A549 (cell line): ENCODE measurements at regions not wholly inside any gene's neighbourhood (a gene's known extent, or its start where the extent isn't known, plus 50 kb on each side); places are given as distances from the start of the nearest gene placed in this dataset.

ENCODE experiments used
- ATAC-seq, 2 experiments: fragments of 200-7000 bp in 1 of 2; fragments of >200 bp in 1 of 2; cut with Nextera tagmentation in 1 of 2; cut with Tn5 transposase in 1 of 2; 3 replicates each; pipeline versions ENCODE4 v1.8.0 to v1.9.1; 2018 to 2020; ENCODE audit warnings: mild to moderate bottlenecking in 1 of 2, moderate library complexity in 1 of 2
- CTCF ChIA-PET: fragments of 300-600 bp; sonication (Branson Sonifier 250); formaldehyde crosslinking; extraction: SDS; loops from one replicate; lab custom pipeline; 2021; ENCODE audit warnings: antibody characterized with exemption, inconsistent platforms; lab: Yijun Ruan, JAX
- POLR2A ChIA-PET: fragments of 350-600 bp; formaldehyde crosslinking; extraction: SDS; loops from one replicate; lab custom pipeline; 2021; ENCODE audit warnings: antibody characterized with exemption, inconsistent platforms; lab: Yijun Ruan, JAX
- DNase-seq, 2 experiments: peaks; one replicate each; pipeline versions ENCODE4 v3.0.0 to v3.0.0-alpha.2; 2011 to 2016; ENCODE audit warnings: low read depth in 1 of 2, low spot score in 1 of 2
- FAIRE-seq: peaks from 2 replicates; lab custom pipeline; 2011; peaks lifted over from hg19 to GRCh38; lab: Jason Lieb, UNC
- H3K27ac ChIP-seq, 2 experiments: fragments of >200 bp; sonication (Bioruptor Twin); formaldehyde crosslinking; 3 replicates each; pipeline ENCODE4 v1.5.1; 2016 to 2017
- H3K4me1 ChIP-seq: fragments of >200 bp; sonication (Bioruptor Twin); formaldehyde crosslinking; 3 replicates; pipeline ENCODE4 v1.6.1; 2016
- H3K4me2 ChIP-seq: fragments of >200 bp; sonication (Bioruptor Twin); formaldehyde crosslinking; 3 replicates; pipeline ENCODE4 v1.6.1; 2016
- H3K4me3 ChIP-seq: fragments of >200 bp; sonication (Bioruptor Twin); formaldehyde crosslinking; 3 replicates; pipeline ENCODE4 v1.5.1; 2016
- H3K9me3 ChIP-seq: fragments of >200 bp; sonication (Bioruptor Twin); formaldehyde crosslinking; 3 replicates; pipeline ENCODE4 v1.6.1; 2016
- CEBPB ChIP-seq, 2 experiments: fragments of >200 bp in 1 of 2; sonication (Bioruptor Twin) in 1 of 2; formaldehyde crosslinking in 1 of 2; IDR thresholded peaks; 2 replicates each; pipeline ENCODE4 v1.6.1; 2012 to 2016
- EP300 ChIP-seq, 2 experiments: fragments of >200 bp; sonication (Bioruptor Twin); formaldehyde crosslinking; IDR thresholded peaks; 2 replicates in 1 of 2; 3 replicates in 1 of 2; pipeline ENCODE4 v1.6.1; 2016 to 2017
- FOSL2 ChIP-seq, 2 experiments: fragments of 450-650 bp in 1 of 2; fragments of >200 bp in 1 of 2; sonication (Bioruptor Twin) in 1 of 2; formaldehyde crosslinking; IDR thresholded peaks; 2 replicates each; pipeline versions ENCODE4 v1.5.0 to v1.6.1; 2016 to 2020; ENCODE audit warnings: mild to moderate bottlenecking in 1 of 2, moderate library complexity in 1 of 2
- FOXS1 ChIP-seq: fragments of 250-450 bp; sonication (Bioruptor Pico); IDR thresholded peaks from 2 replicates; pipeline ENCODE4 v1.5.0; 2020; ENCODE audit warnings: mild to moderate bottlenecking, moderate library complexity
- HOXB5 ChIP-seq: fragments of 250-450 bp; sonication (Bioruptor Pico); IDR thresholded peaks from 2 replicates; pipeline ENCODE4 v1.5.0; 2020; ENCODE audit warnings: mild to moderate bottlenecking, moderate library complexity
- JUN ChIP-seq, 2 experiments: fragments of >200 bp; sonication (Bioruptor Twin); formaldehyde crosslinking; IDR thresholded peaks; 2 replicates in 1 of 2; 3 replicates in 1 of 2; pipeline ENCODE4 v1.6.1; 2016 to 2017
- JUNB ChIP-seq: fragments of >200 bp; sonication (Bioruptor Twin); formaldehyde crosslinking; IDR thresholded peaks from 2 replicates; pipeline ENCODE4 v1.6.1; 2016
- MAFK ChIP-seq: fragments of 450-650 bp; IDR thresholded peaks from 2 replicates; pipeline ENCODE4 v1.6.1; 2014; ENCODE audit not compliant: partially characterized antibody
- PHF8 ChIP-seq: fragments of 200-600 bp; sonication (generic); IDR thresholded peaks from 2 replicates; pipeline ENCODE4 v1.6.1; 2016; ENCODE audit warnings: low read depth, mild to moderate bottlenecking, antibody characterized with exemption, moderate library complexity, borderline replicate concordance
- POLR2A ChIP-seq: IDR thresholded peaks from 2 replicates; pipeline ENCODE4 v1.6.1; 2012; ENCODE audit warnings: mild to moderate bottlenecking, low read length
- RNF2 ChIP-seq: fragments of 200-600 bp; sonication (generic); IDR thresholded peaks from 2 replicates; pipeline ENCODE4 v1.6.1; 2016; ENCODE audit warnings: low read depth, mild to moderate bottlenecking, antibody characterized with exemption, moderate library complexity, borderline replicate concordance
- SMC3 ChIP-seq: fragments of >200 bp; sonication (Bioruptor Twin); formaldehyde crosslinking; IDR thresholded peaks from 3 replicates; pipeline ENCODE4 v1.6.1; 2018; ENCODE audit warnings: inconsistent platforms
- SREBF2 ChIP-seq: fragments of 450-650 bp; IDR thresholded peaks from 2 replicates; pipeline ENCODE4 v1.6.1; 2014; ENCODE audit warnings: mild to moderate bottlenecking, moderate library complexity
- TFCP2L1 ChIP-seq: fragments of 250-450 bp; sonication (Bioruptor Pico); IDR thresholded peaks from 2 replicates; pipeline ENCODE4 v1.5.0; 2021; ENCODE audit warnings: mild to moderate bottlenecking
- ZC3H11A ChIP-seq: fragments of 450-650 bp; IDR thresholded peaks from 2 replicates; pipeline ENCODE4 v1.6.1; 2014; ENCODE audit warnings: antibody characterized with exemption, mild to moderate bottlenecking
- ZFP36 ChIP-seq: fragments of 450-650 bp; IDR thresholded peaks from 2 replicates; pipeline ENCODE4 v1.6.1; 2014; ENCODE audit warnings: borderline replicate concordance; ENCODE audit not compliant: partially characterized antibody
- ZSCAN20 ChIP-seq: fragments of 250-450 bp; sonication (Bioruptor Pico); IDR thresholded peaks from 2 replicates; pipeline ENCODE4 v1.8.0; 2022; ENCODE audit warnings: mild to moderate bottlenecking, moderate library complexity
- WGBS: methylation state at CpG from one replicate; pipeline ENCODE4 v1.1.6; 2017; ENCODE audit errors: missing lambda C conversion rate; 5-methylcytosine and 5-hydroxymethylcytosine counted together
- TF ChIP-seq, protein P1 (sequence below): fragments of 250-450 bp; sonication (Bioruptor Pico); IDR thresholded peaks from 2 replicates; pipeline ENCODE4 v1.5.0; 2021; ENCODE audit warnings: mild to moderate bottlenecking, moderate library complexity, borderline replicate concordance
- TF ChIP-seq, protein P2 (sequence below): fragments of 200-600 bp; sonication (generic); IDR thresholded peaks from 2 replicates; pipeline ENCODE4 v1.6.1; 2016; ENCODE audit warnings: antibody characterized with exemption, mild to moderate bottlenecking, moderate library complexity
- TF ChIP-seq, protein P3 (sequence below): IDR thresholded peaks from 2 replicates; pipeline ENCODE4 v1.6.1; 2012; ENCODE audit warnings: low read depth, borderline replicate concordance

DNA sequence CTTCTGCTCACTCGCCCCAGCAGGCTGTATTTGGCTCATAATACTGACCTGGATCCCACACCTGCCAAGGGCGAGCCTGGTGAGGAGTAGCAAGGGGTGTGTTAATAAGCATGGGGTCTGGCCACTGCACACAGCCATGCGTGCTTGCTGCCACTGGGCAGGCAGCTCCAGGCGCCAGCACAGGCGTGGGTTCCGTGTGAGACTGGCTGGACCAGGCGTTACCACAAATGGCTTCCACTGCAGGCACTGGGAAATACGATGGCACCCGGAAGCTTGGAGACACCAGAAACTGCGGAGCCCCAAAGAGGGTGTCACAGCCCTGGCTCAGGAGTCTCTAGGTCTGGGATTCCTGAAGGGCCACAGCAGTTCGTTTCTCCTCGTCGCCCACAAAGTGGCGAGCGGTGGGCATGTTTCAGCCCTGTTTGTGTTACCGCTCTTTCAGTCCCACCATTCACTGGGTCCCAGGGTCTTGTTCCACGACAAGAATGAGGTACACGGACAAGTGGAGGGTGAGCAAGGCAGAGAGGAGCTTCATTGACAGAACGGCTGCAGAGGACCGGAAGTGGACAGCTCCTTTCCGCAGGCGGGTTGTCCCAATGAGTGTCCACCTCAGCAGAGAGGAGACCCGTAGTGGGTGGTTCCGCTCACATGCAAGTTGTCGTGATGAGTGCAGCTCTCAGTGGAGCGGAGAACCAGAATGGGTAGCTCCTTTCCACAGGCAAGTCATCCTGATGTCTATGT is 428.9 kb downstream of the EPHA5 start (continued):
- TF ChIP-seq, protein P1, sequence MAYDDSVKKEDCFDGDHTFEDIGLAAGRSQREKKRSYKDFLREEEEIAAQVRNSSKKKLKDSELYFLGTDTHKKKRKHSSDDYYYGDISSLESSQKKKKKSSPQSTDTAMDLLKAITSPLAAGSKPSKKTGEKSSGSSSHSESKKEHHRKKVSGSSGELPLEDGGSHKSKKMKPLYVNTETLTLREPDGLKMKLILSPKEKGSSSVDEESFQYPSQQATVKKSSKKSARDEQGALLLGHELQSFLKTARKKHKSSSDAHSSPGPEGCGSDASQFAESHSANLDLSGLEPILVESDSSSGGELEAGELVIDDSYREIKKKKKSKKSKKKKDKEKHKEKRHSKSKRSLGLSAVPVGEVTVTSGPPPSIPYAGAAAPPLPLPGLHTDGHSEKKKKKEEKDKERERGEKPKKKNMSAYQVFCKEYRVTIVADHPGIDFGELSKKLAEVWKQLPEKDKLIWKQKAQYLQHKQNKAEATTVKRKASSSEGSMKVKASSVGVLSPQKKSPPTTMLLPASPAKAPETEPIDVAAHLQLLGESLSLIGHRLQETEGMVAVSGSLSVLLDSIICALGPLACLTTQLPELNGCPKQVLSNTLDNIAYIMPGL (CRISPR knock-in tag): no peak
- TF ChIP-seq ZSCAN20 (CRISPR knock-in tag): no peak

DNA sequence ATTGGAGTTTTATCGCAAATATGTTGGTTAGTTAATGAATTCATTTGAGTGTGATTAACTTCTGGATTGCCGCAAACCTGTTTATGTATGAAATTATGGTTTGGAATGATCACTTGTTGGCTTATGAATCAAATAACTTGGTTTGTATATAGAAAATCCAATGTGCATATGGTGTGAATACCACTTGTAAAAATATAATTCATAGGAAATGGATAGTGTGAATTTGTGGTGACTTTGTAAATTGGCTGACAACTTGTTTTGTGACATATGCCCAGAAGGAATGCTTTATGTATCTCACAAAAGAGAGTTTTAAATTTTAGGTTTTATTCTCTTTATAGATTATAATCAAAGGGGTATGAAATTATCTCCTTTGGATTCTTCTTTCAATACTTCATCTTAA is 436.2 kb downstream of the EPHA5 start:
- Histone ChIP-seq H3K27ac (no peak overlapping the region), H3K4me3 (no peak overlapping the region), H3K9me3 (no peaks in the 10 kb centered on the region), H3K4me2 (no peak overlapping the region), H3K4me1 (no peaks in the 10 kb centered on the region)
- no peak for TF ChIP-seq MAFK
- TF ChIP-seq SREBF2: no peak
- no peak for TF ChIP-seq SMC3
- TF ChIP-seq ZC3H11A: no peak
- TF ChIP-seq POLR2A: no peak
- TF ChIP-seq JUNB: no peak
- TF ChIP-seq CEBPB (IDR thresholded peaks at IDR 0.05): no peak
- TF ChIP-seq FOXS1: no peak
- no peak for TF ChIP-seq HOXB5 (CRISPR knock-in tag)
- no peak for TF ChIP-seq ZFP36
- no peak for TF ChIP-seq RNF2
- TF ChIP-seq, protein P2, sequence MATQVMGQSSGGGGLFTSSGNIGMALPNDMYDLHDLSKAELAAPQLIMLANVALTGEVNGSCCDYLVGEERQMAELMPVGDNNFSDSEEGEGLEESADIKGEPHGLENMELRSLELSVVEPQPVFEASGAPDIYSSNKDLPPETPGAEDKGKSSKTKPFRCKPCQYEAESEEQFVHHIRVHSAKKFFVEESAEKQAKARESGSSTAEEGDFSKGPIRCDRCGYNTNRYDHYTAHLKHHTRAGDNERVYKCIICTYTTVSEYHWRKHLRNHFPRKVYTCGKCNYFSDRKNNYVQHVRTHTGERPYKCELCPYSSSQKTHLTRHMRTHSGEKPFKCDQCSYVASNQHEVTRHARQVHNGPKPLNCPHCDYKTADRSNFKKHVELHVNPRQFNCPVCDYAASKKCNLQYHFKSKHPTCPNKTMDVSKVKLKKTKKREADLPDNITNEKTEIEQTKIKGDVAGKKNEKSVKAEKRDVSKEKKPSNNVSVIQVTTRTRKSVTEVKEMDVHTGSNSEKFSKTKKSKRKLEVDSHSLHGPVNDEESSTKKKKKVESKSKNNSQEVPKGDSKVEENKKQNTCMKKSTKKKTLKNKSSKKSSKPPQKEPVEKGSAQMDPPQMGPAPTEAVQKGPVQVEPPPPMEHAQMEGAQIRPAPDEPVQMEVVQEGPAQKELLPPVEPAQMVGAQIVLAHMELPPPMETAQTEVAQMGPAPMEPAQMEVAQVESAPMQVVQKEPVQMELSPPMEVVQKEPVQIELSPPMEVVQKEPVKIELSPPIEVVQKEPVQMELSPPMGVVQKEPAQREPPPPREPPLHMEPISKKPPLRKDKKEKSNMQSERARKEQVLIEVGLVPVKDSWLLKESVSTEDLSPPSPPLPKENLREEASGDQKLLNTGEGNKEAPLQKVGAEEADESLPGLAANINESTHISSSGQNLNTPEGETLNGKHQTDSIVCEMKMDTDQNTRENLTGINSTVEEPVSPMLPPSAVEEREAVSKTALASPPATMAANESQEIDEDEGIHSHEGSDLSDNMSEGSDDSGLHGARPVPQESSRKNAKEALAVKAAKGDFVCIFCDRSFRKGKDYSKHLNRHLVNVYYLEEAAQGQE: no peak
- TF ChIP-seq JUN (IDR thresholded peaks at IDR 0.05): no peak
- ATAC-seq (no peak), DNase-seq (no peak), FAIRE-seq (no peak)
- 71% methylated on average over 2 of the region's 2 CpGs for WGBS
- CTCF ChIA-PET: interaction anchor here (0.6 kb wide), 1 partner anchor 35 kb away, joined by 3 read pairs; no protein-coding TSS in a partner anchor
- POLR2A ChIA-PET: no interaction called here

DNA sequence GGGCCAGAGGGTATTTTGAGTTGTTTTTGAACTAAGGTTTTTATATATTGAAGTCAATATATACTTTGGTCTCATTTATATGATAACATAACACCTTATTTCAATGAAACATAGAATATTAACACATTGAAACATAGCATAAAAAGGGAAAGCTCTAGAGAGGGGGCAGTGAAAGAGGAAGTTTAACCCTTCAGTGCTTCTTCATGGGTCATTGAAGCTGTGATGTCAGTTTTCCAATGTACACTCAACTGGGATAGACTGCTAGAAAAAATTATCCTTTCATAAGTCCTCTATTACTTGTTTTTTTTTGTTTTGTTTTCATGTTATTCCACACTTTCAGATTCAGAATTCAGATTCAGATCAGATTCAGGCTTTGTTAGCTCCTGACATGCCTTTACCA is 442.7 kb downstream of the EPHA5 start:
- no peak overlapping the region for H3K4me3 ChIP-seq
- H3K4me2 ChIP-seq: no peak overlapping the region
- H3K27ac ChIP-seq: no peak overlapping the region
- H3K9me3 ChIP-seq: no peaks in the 10 kb centered on the region
- FAIRE-seq: no peak
- TF ChIP-seq CEBPB (IDR thresholded peaks at IDR 0.05) (no peak), TFCP2L1 (CRISPR knock-in tag) (no peak), EP300 (IDR thresholded peaks at IDR 0.05) (no peak), FOSL2 (IDR thresholded peaks at IDR 0.05) (no peak), FOSL2 (CRISPR knock-in tag; IDR thresholded peaks at IDR 0.05) (no peak), HOXB5 (CRISPR knock-in tag) (no peak), PHF8 (no peak)
- TF ChIP-seq, protein P3, sequence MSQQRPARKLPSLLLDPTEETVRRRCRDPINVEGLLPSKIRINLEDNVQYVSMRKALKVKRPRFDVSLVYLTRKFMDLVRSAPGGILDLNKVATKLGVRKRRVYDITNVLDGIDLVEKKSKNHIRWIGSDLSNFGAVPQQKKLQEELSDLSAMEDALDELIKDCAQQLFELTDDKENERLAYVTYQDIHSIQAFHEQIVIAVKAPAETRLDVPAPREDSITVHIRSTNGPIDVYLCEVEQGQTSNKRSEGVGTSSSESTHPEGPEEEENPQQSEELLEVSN: no peak
- ATAC-seq: no peak
- no peak for DNase-seq
- ChIA-PET POLR2A (no interaction called here), CTCF (no interaction called here)
- H3K4me1 ChIP-seq: no peaks in the 10 kb centered on the region
